HepG2 (cell line): ENCODE measurements at regions not wholly inside any gene's neighbourhood (a gene's known extent, or its start where the extent isn't known, plus 50 kb on each side); places are given as distances from the start of the nearest gene placed in this dataset.

Experiments
- ATAC-seq: fragments of 200-7000 bp; cut with Tn5 transposase; 3 replicates; pipeline ENCODE4 v1.9.1; 2020; ENCODE audit warnings: mild to moderate bottlenecking, moderate library complexity
- BruUV-seq: library from RNA; stranded (reverse); fragments of 400-500 nt; replicated peaks from 2 replicates; lab custom pipeline; 2021; lab: Mats Ljungman, UMichigan
- CTCF ChIA-PET: fragments of 300-600 bp; formaldehyde crosslinking; extraction: SDS; loops from one replicate; lab custom pipeline; 2021; ENCODE audit warnings: low total read pairs, inconsistent platforms, low intra/inter-chr PET ratio; lab: Yijun Ruan, JAX
- POLR2A ChIA-PET: fragments of 350-600 bp; sonication (Branson Sonifier 250); formaldehyde crosslinking; loops from one replicate; lab custom pipeline; 2020; ENCODE audit warnings: antibody characterized with exemption, inconsistent platforms; lab: Yijun Ruan, JAX
- DNase-seq: peaks from one replicate; pipeline ENCODE4 v3.0.0-alpha.2; 2015; ENCODE audit warnings: low spot score
- FAIRE-seq: peaks from 3 replicates; lab custom pipeline; 2011; peaks lifted over from hg19 to GRCh38; lab: Jason Lieb, UNC
- H2AFZ ChIP-seq: one replicate; pipeline ENCODE4 v1.6.1; 2011; ENCODE audit warnings: low read length, inconsistent platforms
- H3K27ac ChIP-seq: fragments of 300-600 bp; 3 replicates; pipeline ENCODE4 v1.8.0; 2011; ENCODE audit warnings: mixed run types, mild to moderate bottlenecking, mixed read lengths, low read length, inconsistent platforms; ENCODE audit not compliant: insufficient read depth; ENCODE audit errors: extremely low read length
- H3K27me3 ChIP-seq, 2 experiments: fragments of 200-600 bp in 1 of 2; 2 replicates in 1 of 2; 3 replicates in 1 of 2; pipeline versions ENCODE4 v1.6.0 to v1.8.0; 2011; ENCODE audit warnings: low read length in 2 of 2, mild to moderate bottlenecking in 2 of 2, moderate library complexity in 2 of 2, inconsistent platforms in 1 of 2; ENCODE audit not compliant: insufficient read depth in 2 of 2, control insufficient read depth in 1 of 2
- H3K36me3 ChIP-seq, 2 experiments: fragments of 200-600 bp in 1 of 2; replicated peaks in 1 of 2; 2 replicates in 1 of 2; 3 replicates in 1 of 2; pipeline versions ENCODE4 v1.5.1 to v1.8.0; 2011; ENCODE audit warnings: low read length in 2 of 2, inconsistent platforms in 1 of 2; ENCODE audit not compliant: insufficient read depth in 2 of 2, control insufficient read depth in 1 of 2
- H3K4me1 ChIP-seq: 2 replicates; pipeline ENCODE4 v1.5.1; 2012; ENCODE audit warnings: low read length, inconsistent platforms; ENCODE audit not compliant: insufficient read depth
- H3K4me2 ChIP-seq: 2 replicates; pipeline ENCODE4 v1.6.0; 2011; ENCODE audit warnings: low read depth, low read length, inconsistent platforms
- H3K4me3 ChIP-seq, 3 experiments: fragments of 200-600 bp in 1 of 3; sonication (generic), shearing (Covaris generic) in 1 of 3; replicated peaks in 1 of 3; 2 replicates each; pipeline ENCODE4 v1.5.1; 2011 to 2016; ENCODE audit warnings: low read length in 3 of 3, inconsistent platforms in 2 of 3, low read depth in 2 of 3, mild to moderate bottlenecking in 2 of 3, control low read depth in 1 of 3, mixed read lengths in 1 of 3; ENCODE audit not compliant: insufficient read depth in 1 of 3
- H3K79me2 ChIP-seq: one replicate; pipeline ENCODE4 v1.6.1; 2011; ENCODE audit warnings: low read length, inconsistent platforms; ENCODE audit not compliant: insufficient read depth
- H3K9ac ChIP-seq: 2 replicates; pipeline ENCODE4 v1.6.0; 2011; ENCODE audit warnings: mild to moderate bottlenecking, low read depth, low read length, inconsistent platforms; ENCODE audit not compliant: insufficient read depth
- H3K9me3 ChIP-seq: 2 replicates; pipeline ENCODE4 v1.5.1; 2012; ENCODE audit warnings: mild to moderate bottlenecking, low read length
- H4K20me1 ChIP-seq: 2 replicates; pipeline ENCODE4 v1.6.0; 2011; ENCODE audit warnings: inconsistent platforms, mild to moderate bottlenecking, low read length, moderate library complexity; ENCODE audit not compliant: insufficient read depth
- FOXK1 ChIP-seq: sonication (generic); formaldehyde crosslinking; IDR thresholded peaks from 2 replicates; pipeline ENCODE4 v1.4.0; 2020; ENCODE audit warnings: low read depth, missing genetic modification reagents, borderline replicate concordance
- GTF2F1 ChIP-seq: fragments of 150-350 bp; IDR thresholded peaks from 2 replicates; pipeline ENCODE4 v1.6.1; 2014; ENCODE audit warnings: low read length
- MAFK ChIP-seq, 2 experiments: IDR thresholded peaks in 1 of 2; conservative IDR thresholded peaks in 1 of 2; 2 replicates each; pipeline ENCODE4 v1.6.1; 2011; ENCODE audit warnings: improper control_type of control experiment in 2 of 2, low read length in 2 of 2
- NFRKB ChIP-seq: fragments of 450-650 bp; IDR thresholded peaks from 2 replicates; pipeline ENCODE4 v1.6.1; 2017
- SAFB2 ChIP-seq: sonication (generic); formaldehyde crosslinking; IDR thresholded peaks from 2 replicates; pipeline ENCODE4 v1.5.1; 2020; ENCODE audit warnings: missing genetic modification reagents, low read depth, mild to moderate bottlenecking, borderline replicate concordance
- SPEN ChIP-seq: sonication (generic); formaldehyde crosslinking; IDR thresholded peaks from 2 replicates; pipeline ENCODE4 v1.5.1; 2020; ENCODE audit warnings: low read depth, mild to moderate bottlenecking, missing genetic modification reagents
- TAF1 ChIP-seq: sonication (generic); formaldehyde crosslinking; IDR thresholded peaks from 2 replicates; pipeline ENCODE4 v1.4.0; 2020; ENCODE audit warnings: missing genetic modification reagents
- ZBTB7A ChIP-seq: sonication (generic); formaldehyde crosslinking; IDR thresholded peaks from 2 replicates; pipeline ENCODE4 v1.8.0; 2022; ENCODE audit warnings: mild to moderate bottlenecking, missing genetic modification reagents
- ZFAT ChIP-seq: sonication (generic); formaldehyde crosslinking; conservative IDR thresholded peaks from 2 replicates; pipeline ENCODE4 v1.8.1; 2023; ENCODE audit warnings: missing genetic modification reagents, inconsistent platforms
- ZNF34 ChIP-seq: sonication (generic); formaldehyde crosslinking; IDR thresholded peaks from 2 replicates; pipeline ENCODE4 v1.4.0; 2020; ENCODE audit warnings: mild to moderate bottlenecking, missing genetic modification reagents, borderline replicate concordance
- ZNF484 ChIP-seq: sonication (generic); formaldehyde crosslinking; IDR thresholded peaks from 2 replicates; pipeline ENCODE4 v1.5.1; 2020; ENCODE audit warnings: mild to moderate bottlenecking, low read depth, missing genetic modification reagents, borderline replicate concordance
- ZNF670 ChIP-seq: sonication (generic); formaldehyde crosslinking; IDR thresholded peaks from 2 replicates; pipeline ENCODE4 v1.8.0; 2022; ENCODE audit warnings: mild to moderate bottlenecking, missing genetic modification reagents, borderline replicate concordance
- ZNF747 ChIP-seq: sonication (generic); formaldehyde crosslinking; IDR thresholded peaks from 2 replicates; pipeline ENCODE4 v1.8.1; 2023; ENCODE audit warnings: missing genetic modification reagents, mild to moderate bottlenecking, borderline replicate concordance
- ZNF883 ChIP-seq: sonication (generic); formaldehyde crosslinking; IDR thresholded peaks from 2 replicates; pipeline ENCODE4 v1.5.1; 2020; ENCODE audit warnings: mild to moderate bottlenecking, missing genetic modification reagents; ENCODE audit errors: not compliant biosample characterization
- WGBS: methylation state at CpG from one replicate; pipeline ENCODE4 v1.1.6; 2017; ENCODE audit warnings: low lambda C conversion rate; 5-methylcytosine and 5-hydroxymethylcytosine counted together
- in situ Hi-C: cut with HindIII; loops from 2 replicates; pipeline ENCODE4 v1.10.0; 2017; ENCODE audit warnings: low pct_unique_long_range_greater_than_20kb; ENCODE audit not compliant: extremely low pct_ligation_motif_present
- intact Hi-C: fragments of 100-400 bp; cut with micrococcal nuclease; formaldehyde crosslinking; loops from one replicate; pipeline ENCODE4 v1.10.0; 2022; ENCODE audit not compliant: unreplicated experiment
- TF ChIP-seq, protein P1 (sequence below): sonication (generic); formaldehyde crosslinking; IDR thresholded peaks from 2 replicates; pipeline ENCODE4 v1.5.0; 2020; ENCODE audit warnings: mild to moderate bottlenecking, missing genetic modification reagents
- TF ChIP-seq, protein P2 (sequence below): sonication (generic); formaldehyde crosslinking; IDR thresholded peaks from 2 replicates; pipeline ENCODE4 v1.5.1; 2020; ENCODE audit warnings: missing genetic modification reagents, mild to moderate bottlenecking, borderline replicate concordance

DNA sequence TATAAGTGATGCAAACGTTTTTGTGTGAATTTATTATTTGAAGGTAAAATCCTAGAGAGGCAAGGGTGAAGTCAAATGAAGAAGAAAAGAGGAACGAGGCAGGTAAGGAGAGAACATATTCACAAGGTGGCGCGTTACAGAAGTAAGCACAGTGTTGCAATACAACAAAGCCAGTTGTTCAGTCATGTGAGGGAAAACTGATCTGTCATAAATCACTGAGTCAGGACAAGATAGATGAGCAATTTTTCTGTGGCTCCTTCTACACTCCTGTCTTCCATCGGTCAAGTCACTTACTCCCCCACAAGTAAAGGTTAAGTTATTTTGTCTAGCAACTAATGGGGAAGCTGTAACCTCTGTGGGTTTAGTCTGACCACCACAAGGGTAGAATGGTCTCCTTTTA is 203.0 kb upstream of the GK2 start:
- no peak for FAIRE-seq
- no TSS peak for BruUV-seq

GRCh38 chr4:79609817-79610216 is 201.8 kb upstream of the GK2 start:
- POLR2A ChIA-PET = no interaction called here
- no peak overlapping the region for H3K4me3 ChIP-seq
- no peaks in the 10 kb centered on the region for H3K4me1 ChIP-seq
- FAIRE-seq = no peak
- DNase-seq = no peak
- intact Hi-C loops (no loop called here), in situ Hi-C loops (no loop called here)
- no peaks in the 10 kb centered on the region for H3K27me3 ChIP-seq
- 2% methylated on average over 2 of the region's 2 CpGs for WGBS
- BruUV-seq = no TSS peak
- H3K79me2 ChIP-seq = no peaks in the 10 kb centered on the region
- ATAC-seq = no peak
- H3K27ac ChIP-seq = no peak overlapping the region
- no peaks in the 10 kb centered on the region for H4K20me1 ChIP-seq
- H3K9ac ChIP-seq = no peak overlapping the region
- H3K4me2 ChIP-seq = no peak overlapping the region
- no peaks in the 10 kb centered on the region for H3K9me3 ChIP-seq
- TF ChIP-seq MAFK (conservative IDR thresholded peaks at IDR 0.05 in 1 of 2, IDR thresholded peaks at IDR 0.05 in 1 of 2; ENCODE audit: low read length in 2 of 2) (peak; percentile 17 to 20; a peak in 1 of 4 replicates), NFRKB (no peak)
- TF ChIP-seq, protein P1, sequence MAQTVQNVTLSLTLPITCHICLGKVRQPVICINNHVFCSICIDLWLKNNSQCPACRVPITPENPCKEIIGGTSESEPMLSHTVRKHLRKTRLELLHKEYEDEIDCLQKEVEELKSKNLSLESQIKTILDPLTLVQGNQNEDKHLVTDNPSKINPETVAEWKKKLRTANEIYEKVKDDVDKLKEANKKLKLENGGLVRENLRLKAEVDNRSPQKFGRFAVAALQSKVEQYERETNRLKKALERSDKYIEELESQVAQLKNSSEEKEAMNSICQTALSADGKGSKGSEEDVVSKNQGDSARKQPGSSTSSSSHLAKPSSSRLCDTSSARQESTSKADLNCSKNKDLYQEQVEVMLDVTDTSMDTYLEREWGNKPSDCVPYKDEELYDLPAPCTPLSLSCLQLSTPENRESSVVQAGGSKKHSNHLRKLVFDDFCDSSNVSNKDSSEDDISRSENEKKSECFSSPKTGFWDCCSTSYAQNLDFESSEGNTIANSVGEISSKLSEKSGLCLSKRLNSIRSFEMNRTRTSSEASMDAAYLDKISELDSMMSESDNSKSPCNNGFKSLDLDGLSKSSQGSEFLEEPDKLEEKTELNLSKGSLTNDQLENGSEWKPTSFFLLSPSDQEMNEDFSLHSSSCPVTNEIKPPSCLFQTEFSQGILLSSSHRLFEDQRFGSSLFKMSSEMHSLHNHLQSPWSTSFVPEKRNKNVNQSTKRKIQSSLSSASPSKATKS = no peak
- TF ChIP-seq, protein P2, sequence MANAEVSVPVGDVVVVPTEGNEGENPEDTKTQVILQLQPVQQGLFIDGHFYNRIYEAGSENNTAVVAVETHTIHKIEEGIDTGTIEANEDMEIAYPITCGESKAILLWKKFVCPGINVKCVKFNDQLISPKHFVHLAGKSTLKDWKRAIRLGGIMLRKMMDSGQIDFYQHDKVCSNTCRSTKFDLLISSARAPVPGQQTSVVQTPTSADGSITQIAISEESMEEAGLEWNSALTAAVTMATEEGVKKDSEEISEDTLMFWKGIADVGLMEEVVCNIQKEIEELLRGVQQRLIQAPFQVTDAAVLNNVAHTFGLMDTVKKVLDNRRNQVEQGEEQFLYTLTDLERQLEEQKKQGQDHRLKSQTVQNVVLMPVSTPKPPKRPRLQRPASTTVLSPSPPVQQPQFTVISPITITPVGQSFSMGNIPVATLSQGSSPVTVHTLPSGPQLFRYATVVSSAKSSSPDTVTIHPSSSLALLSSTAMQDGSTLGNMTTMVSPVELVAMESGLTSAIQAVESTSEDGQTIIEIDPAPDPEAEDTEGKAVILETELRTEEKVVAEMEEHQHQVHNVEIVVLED (CRISPR knock-in tag) = no peak
- no peak overlapping the region for H2AFZ ChIP-seq
- H3K36me3 ChIP-seq = no peaks in the 10 kb centered on the region
- CTCF ChIA-PET = no interaction called here

More for the DNA sequence above, 203.0 kb upstream of the GK2 start:
- H4K20me1 ChIP-seq = no peaks in the 10 kb centered on the region
- ATAC-seq (no peak), DNase-seq (no peak)
- no peak overlapping the region for H2AFZ ChIP-seq
- intact Hi-C loops (no loop called here), in situ Hi-C loops (no loop called here)
- no peaks in the 10 kb centered on the region for H3K79me2 ChIP-seq
- H3K4me2 ChIP-seq = no peak overlapping the region
- no peak for TF ChIP-seq SPEN (CRISPR knock-in tag)
- no peak for TF ChIP-seq ZNF670 (CRISPR knock-in tag)
- TF ChIP-seq ZNF747 (CRISPR knock-in tag) = no peak
- TF ChIP-seq ZNF484 = no peak
- no peak for TF ChIP-seq FOXK1 (CRISPR knock-in tag)
- TF ChIP-seq GTF2F1 = no peak
- no peak for TF ChIP-seq ZFAT (CRISPR knock-in tag)
- TF ChIP-seq ZBTB7A (CRISPR knock-in tag) = no peak
- no peak for TF ChIP-seq ZNF34 (CRISPR knock-in tag)
- no peak for TF ChIP-seq ZNF883 (CRISPR knock-in tag)
- no peak for TF ChIP-seq TAF1 (CRISPR knock-in tag)
- no peak for TF ChIP-seq SAFB2
- ChIA-PET POLR2A (no interaction called here), CTCF (no interaction called here)
- H3K9ac ChIP-seq = no peak overlapping the region
- H3K4me1 ChIP-seq = no peaks in the 10 kb centered on the region
- no peaks in the 10 kb centered on the region for H3K27me3 ChIP-seq
- no peaks in the 10 kb centered on the region for H3K36me3 ChIP-seq
- no peaks in the 10 kb centered on the region for H3K9me3 ChIP-seq
- H3K4me3 ChIP-seq = no peak overlapping the region
- WGBS = 21% methylated on average over 5 of the region's 5 CpGs
- no peak overlapping the region for H3K27ac ChIP-seq
